GM12873 (cell line): ENCODE measurements at regions not wholly inside any gene's neighbourhood (a gene's known extent, or its start where the extent isn't known, plus 50 kb on each side); places are given as distances from the start of the nearest gene placed in this dataset.

ENCODE experiments used
- TF ChIP-seq, protein P1 (sequence below): IDR thresholded peaks from 2 replicates; pipeline ENCODE4 v1.5.1; 2012; ENCODE audit warnings: low read depth, mild to moderate bottlenecking, moderate library complexity, low read length, control low read depth; ENCODE audit not compliant: insufficient read depth; ENCODE audit errors: missing control alignments

DNA sequence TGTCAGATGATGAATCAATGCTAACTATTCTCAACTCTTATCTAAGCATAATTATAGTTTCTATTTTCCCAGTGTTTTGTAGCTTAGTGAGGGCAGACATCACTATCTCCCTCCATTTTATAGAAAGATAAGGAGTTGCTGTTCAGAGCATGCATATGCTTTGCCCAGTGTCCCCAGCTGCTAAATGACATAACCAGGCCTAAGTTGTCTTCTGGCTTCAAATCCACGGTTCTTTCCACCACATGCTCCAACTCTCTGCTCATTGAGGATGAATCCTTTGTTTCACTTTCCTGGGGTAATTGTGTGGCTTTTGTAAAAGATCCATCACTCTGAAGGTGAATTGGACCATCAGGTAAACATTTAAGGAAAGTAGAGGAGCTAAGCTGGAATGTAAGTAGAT lies 134.0 kb downstream of the SNX10 start:
- TF ChIP-seq, protein P1, sequence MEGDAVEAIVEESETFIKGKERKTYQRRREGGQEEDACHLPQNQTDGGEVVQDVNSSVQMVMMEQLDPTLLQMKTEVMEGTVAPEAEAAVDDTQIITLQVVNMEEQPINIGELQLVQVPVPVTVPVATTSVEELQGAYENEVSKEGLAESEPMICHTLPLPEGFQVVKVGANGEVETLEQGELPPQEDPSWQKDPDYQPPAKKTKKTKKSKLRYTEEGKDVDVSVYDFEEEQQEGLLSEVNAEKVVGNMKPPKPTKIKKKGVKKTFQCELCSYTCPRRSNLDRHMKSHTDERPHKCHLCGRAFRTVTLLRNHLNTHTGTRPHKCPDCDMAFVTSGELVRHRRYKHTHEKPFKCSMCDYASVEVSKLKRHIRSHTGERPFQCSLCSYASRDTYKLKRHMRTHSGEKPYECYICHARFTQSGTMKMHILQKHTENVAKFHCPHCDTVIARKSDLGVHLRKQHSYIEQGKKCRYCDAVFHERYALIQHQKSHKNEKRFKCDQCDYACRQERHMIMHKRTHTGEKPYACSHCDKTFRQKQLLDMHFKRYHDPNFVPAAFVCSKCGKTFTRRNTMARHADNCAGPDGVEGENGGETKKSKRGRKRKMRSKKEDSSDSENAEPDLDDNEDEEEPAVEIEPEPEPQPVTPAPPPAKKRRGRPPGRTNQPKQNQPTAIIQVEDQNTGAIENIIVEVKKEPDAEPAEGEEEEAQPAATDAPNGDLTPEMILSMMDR, result no peak

DNA sequence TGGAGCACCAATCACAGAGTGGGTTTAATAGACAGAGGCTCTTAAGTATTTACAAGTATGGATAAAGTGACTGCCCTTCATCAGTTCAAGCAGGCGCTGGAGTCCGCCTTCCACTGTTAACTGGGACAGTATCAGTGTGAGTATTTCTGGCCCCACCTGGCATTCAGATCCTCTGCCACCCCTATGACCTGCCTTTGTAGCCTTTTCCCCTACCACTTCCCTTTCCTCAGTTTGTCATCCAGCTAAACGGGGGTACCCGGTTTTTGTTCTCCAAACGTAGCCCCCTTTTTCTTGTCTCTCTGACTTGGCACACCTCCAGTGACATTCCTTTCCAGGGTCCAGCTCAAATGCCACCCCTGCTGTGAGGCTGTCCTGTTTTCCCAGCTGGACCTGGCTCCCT lies 134.4 kb downstream of the SNX10 start:
- TF ChIP-seq, protein P1, result no peak

- TF ChIP-seq, protein P1, result no peak
Measured at GRCh38 chr7:26428571-26428970, 136.9 kb downstream of the SNX10 start.

GRCh38 chr7:26429168-26429567 lies 137.5 kb downstream of the SNX10 start:
- TF ChIP-seq, protein P1, result no peak

DNA sequence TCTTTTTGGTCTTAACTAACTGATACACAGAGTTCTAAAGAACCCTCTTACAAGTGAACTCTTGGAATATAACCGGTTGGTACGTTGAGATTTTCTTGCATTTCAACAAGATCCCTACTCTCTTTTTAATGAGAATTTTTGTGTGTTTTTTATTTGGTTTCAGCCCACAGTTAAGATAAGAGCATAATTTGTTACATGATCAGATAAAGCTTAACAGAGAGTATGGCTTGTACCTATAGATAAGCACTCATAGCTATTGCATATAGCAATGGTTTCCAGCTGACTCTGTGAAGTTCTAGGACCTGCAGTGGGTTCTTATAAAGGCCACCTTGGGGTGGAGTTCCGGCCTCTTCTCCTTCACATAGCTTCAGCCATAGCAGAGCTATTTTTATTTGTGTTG lies 143.3 kb downstream of the SNX10 start:
- TF ChIP-seq, protein P1, result no peak

GRCh38 chr7:26437003-26437532 lies 145.4 kb downstream of the SNX10 start:
- TF ChIP-seq, protein P1, result no peak

DNA sequence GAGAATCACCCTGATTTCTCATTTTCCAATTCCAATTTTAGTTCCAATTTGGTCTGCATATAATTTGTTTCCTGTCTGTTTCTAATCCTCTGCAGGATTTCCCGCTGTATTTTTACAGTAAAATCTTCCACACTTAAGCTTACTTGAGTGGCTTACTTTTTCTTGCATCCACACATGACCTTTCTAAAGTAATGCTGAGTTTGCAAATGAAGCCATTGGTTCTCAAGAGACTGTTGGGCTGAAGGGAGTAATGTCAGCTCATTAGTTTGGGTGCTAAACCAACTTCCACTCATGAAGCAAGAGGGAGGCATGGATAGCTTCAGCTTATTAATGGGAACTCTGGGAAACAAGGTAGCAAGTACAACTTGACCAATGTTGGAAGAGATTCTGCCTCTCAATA lies 146.4 kb downstream of the SNX10 start:
- TF ChIP-seq, protein P1, result no peak
